Mammary epithelial cell (primary cell): ENCODE measurements at regions not wholly inside any gene's neighbourhood (a gene's known extent, or its start where the extent isn't known, plus 50 kb on each side); places are given as distances from the start of the nearest gene placed in this dataset.

Experiments
- CTCF ChIP-seq, 2 donors: IDR thresholded peaks in 1 of 2; conservative IDR thresholded peaks in 1 of 2; 2 replicates each; pipeline ENCODE4 v1.5.1; 2011 to 2012; ENCODE audit warnings: inconsistent platforms in 2 of 2, low read length in 2 of 2, mild to moderate bottlenecking in 2 of 2, control low read depth in 1 of 2, low read depth in 1 of 2; ENCODE audit not compliant: insufficient read depth in 1 of 2; ENCODE audit errors: extremely low read depth in 1 of 2
- EZH2 ChIP-seq: IDR thresholded peaks from 2 replicates; pipeline ENCODE4 v1.6.1; 2012; ENCODE audit warnings: low read length, inconsistent platforms, borderline replicate concordance

DNA sequence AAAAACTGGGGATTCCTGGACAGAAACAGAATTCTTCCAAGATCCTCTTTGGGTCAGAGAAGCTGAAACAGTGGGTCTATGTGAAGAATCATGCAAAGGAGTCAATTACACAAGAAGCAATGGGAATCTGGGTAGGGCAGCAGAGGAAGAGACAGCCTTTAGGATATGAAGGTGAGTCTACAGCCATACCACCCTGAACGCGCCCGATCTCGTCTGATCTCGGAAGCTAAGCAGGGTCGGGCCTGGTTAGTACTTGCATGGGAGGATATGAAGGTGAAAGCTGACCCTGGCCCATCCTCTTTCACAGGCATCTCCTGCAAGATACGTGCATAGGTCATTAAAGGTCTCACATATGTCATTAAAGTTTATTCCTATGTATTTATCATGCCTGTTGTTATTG is 1080.9 kb upstream of the FANCL start:
- TF ChIP-seq CTCF (conservative IDR thresholded peaks at IDR 0.05 in 1 of 2, IDR thresholded peaks at IDR 0.05 in 1 of 2; ENCODE audit: extremely low read depth in 1 of 2, insufficient read depth in 1 of 2, low read depth in 1 of 2, low read length in 2 of 2) = no peak
- no peak for TF ChIP-seq EZH2
